ENCODE measurements at regions not wholly inside any gene's neighbourhood (a gene's known extent, or its start where the extent isn't known, plus 50 kb on each side); places are given as distances from the start of the nearest gene placed in this dataset.

GRCh38 chr5:33316773-33317172 lies 124.0 kb upstream of the TARS1 start:
- no peaks in the 10 kb centered on the region for H3K4me1 ChIP-seq (ENCODE audit: low read length)
- TF ChIP-seq EZH2 (optimal IDR thresholded peaks at IDR 0.05; ENCODE audit: low read depth, low read length) (no peak), CTCF (IDR thresholded peaks at IDR 0.05; ENCODE audit: low read length) (no peak), EZH2phosphoT487 (IDR thresholded peaks at IDR 0.05; ENCODE audit: low read length) (no peak)
- H3K4me2 ChIP-seq (ENCODE audit: low read depth, low read length) = no peak overlapping the region
- H4K20me1 ChIP-seq (ENCODE audit: insufficient read depth, low read length) = no peaks in the 10 kb centered on the region
- H3F3A ChIP-seq (ENCODE audit: insufficient read depth, low read length) = no peaks in the 10 kb centered on the region
- H3K27ac ChIP-seq (ENCODE audit: low read length) = no peak overlapping the region
- DNase-seq = no peak
- no peaks in the 10 kb centered on the region for H3K9me3 ChIP-seq (replicated peaks; ENCODE audit: insufficient read depth, low read length)
- no peaks in the 10 kb centered on the region for H3K36me3 ChIP-seq (replicated peaks; ENCODE audit: insufficient read depth, low read length)
- H3K27me3 ChIP-seq (replicated peaks; ENCODE audit: insufficient read depth, low read length) = no peaks in the 10 kb centered on the region
- H3K9ac ChIP-seq (ENCODE audit: low read length) = no peak overlapping the region
- H2AFZ ChIP-seq (ENCODE audit: low read length) = no peak overlapping the region
- H3K4me3 ChIP-seq (ENCODE audit: low read length) = no peak overlapping the region
- H3K79me2 ChIP-seq (ENCODE audit: low read length) = no peaks in the 10 kb centered on the region
- H3K9me2 ChIP-seq (replicated peaks; ENCODE audit: insufficient read depth, low read length) = no peaks in the 10 kb centered on the region

- no peaks in the 10 kb centered on the region for H3K79me2 ChIP-seq (ENCODE audit: low read length)
- H3K9me2 ChIP-seq (replicated peaks; ENCODE audit: insufficient read depth, low read length) = no peaks in the 10 kb centered on the region
- DNase-seq = no peak
- H3K9me3 ChIP-seq (replicated peaks; ENCODE audit: insufficient read depth, low read length) = no peaks in the 10 kb centered on the region
- no peak overlapping the region for H3K4me2 ChIP-seq (ENCODE audit: low read depth, low read length)
- H3K27me3 ChIP-seq (replicated peaks; ENCODE audit: insufficient read depth, low read length) = no peaks in the 10 kb centered on the region
- no peaks in the 10 kb centered on the region for H4K20me1 ChIP-seq (ENCODE audit: insufficient read depth, low read length)
- no peaks in the 10 kb centered on the region for H3K36me3 ChIP-seq (replicated peaks; ENCODE audit: insufficient read depth, low read length)
- H2AFZ ChIP-seq (ENCODE audit: low read length) = no peak overlapping the region
- H3K4me1 ChIP-seq (ENCODE audit: low read length) = no peaks in the 10 kb centered on the region
- no peak overlapping the region for H3K9ac ChIP-seq (ENCODE audit: low read length)
- no peak overlapping the region for H3K27ac ChIP-seq (ENCODE audit: low read length)
- TF ChIP-seq EZH2phosphoT487 (IDR thresholded peaks at IDR 0.05; ENCODE audit: low read length) (no peak), CTCF (IDR thresholded peaks at IDR 0.05; ENCODE audit: low read length) (no peak), EZH2 (optimal IDR thresholded peaks at IDR 0.05; ENCODE audit: low read depth, low read length) (no peak)
- no peak overlapping the region for H3K4me3 ChIP-seq (ENCODE audit: low read length)
- H3F3A ChIP-seq (ENCODE audit: insufficient read depth, low read length) = no peaks in the 10 kb centered on the region
Measured at GRCh38 chr5:33317271-33317670, 123.5 kb upstream of the TARS1 start.

DNA sequence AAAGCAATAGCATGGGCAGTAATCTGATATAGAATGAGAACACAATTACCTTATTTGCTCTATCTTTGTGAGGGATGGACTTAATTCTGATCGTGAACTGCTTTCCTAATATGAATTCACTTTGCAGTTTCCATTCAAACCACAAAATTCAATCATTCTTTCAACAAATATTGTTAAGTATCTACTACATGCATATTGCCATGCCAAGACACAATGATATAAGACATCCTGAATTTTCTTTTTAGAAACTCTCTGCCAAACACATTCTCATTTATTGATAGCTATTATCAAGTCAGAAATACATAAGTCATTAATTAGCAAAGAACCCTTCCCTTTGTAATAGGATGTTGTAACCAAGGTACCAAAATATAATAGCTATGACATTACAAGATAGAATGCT lies 121.6 kb upstream of the TARS1 start:
- Histone ChIP-seq H4K20me1 (ENCODE audit: insufficient read depth, low read length) (no peaks in the 10 kb centered on the region), H3K9ac (ENCODE audit: low read length) (no peak overlapping the region), H3K79me2 (ENCODE audit: low read length) (no peaks in the 10 kb centered on the region), H3F3A (ENCODE audit: insufficient read depth, low read length) (no peaks in the 10 kb centered on the region), H3K9me2 (replicated peaks; ENCODE audit: insufficient read depth, low read length) (no peaks in the 10 kb centered on the region), H3K27ac (ENCODE audit: low read length) (no peak overlapping the region), H3K4me3 (ENCODE audit: low read length) (no peak overlapping the region), H3K27me3 (replicated peaks; ENCODE audit: insufficient read depth, low read length) (no peaks in the 10 kb centered on the region), H3K4me2 (ENCODE audit: low read depth, low read length) (no peak overlapping the region), H2AFZ (ENCODE audit: low read length) (no peak overlapping the region), H3K36me3 (replicated peaks; ENCODE audit: insufficient read depth, low read length) (no peaks in the 10 kb centered on the region), H3K9me3 (replicated peaks; ENCODE audit: insufficient read depth, low read length) (no peaks in the 10 kb centered on the region), H3K4me1 (ENCODE audit: low read length) (no peaks in the 10 kb centered on the region)
- DNase-seq = no peak
- TF ChIP-seq EZH2phosphoT487 (IDR thresholded peaks at IDR 0.05; ENCODE audit: low read length) = no peak
- no peak for TF ChIP-seq CTCF (IDR thresholded peaks at IDR 0.05; ENCODE audit: low read length)
- TF ChIP-seq EZH2 (optimal IDR thresholded peaks at IDR 0.05; ENCODE audit: low read depth, low read length) = no peak
